PC-9 (cell line): ENCODE measurements at regions not wholly inside any gene's neighbourhood (a gene's known extent, or its start where the extent isn't known, plus 50 kb on each side); places are given as distances from the start of the nearest gene placed in this dataset.

Source experiments
- BruUV-seq: library from RNA; stranded (reverse); fragments of 400-500 nt; replicated peaks from 2 replicates; lab custom pipeline; 2021; lab: Mats Ljungman, UMichigan
- CTCF ChIA-PET: fragments of 300-600 bp; sonication (Branson Sonifier 250); formaldehyde crosslinking; loops from one replicate; lab custom pipeline; 2022; ENCODE audit warnings: antibody characterized with exemption; lab: Charles Lee
- POLR2A ChIA-PET: fragments of 300-600 bp; sonication (Branson Sonifier 250); formaldehyde crosslinking; loops from one replicate; lab custom pipeline; 2022; ENCODE audit warnings: antibody characterized with exemption; ENCODE audit not compliant: unreplicated experiment; lab: Charles Lee
- DNase-seq, 2 experiments: peaks; one replicate each; pipeline versions ENCODE4 v3.0.0 to v3.0.0-alpha.2; 2015 to 2022; ENCODE audit warnings: mixed read lengths in 1 of 2
- H2AFZ ChIP-seq: fragments of 200-600 bp; sonication (generic); 2 replicates; pipeline ENCODE4 v1.8.1; 2017; ENCODE audit warnings: antibody characterized with exemption
- H3F3A ChIP-seq: fragments of 200-600 bp; sonication (generic); 2 replicates; pipeline ENCODE4 v1.8.1; 2017; ENCODE audit warnings: antibody characterized with exemption, mild to moderate bottlenecking, low read depth; ENCODE audit not compliant: insufficient read depth
- H3K27ac ChIP-seq: fragments of 200-600 bp; sonication (generic); 2 replicates; pipeline ENCODE4 v1.6.1; 2016; ENCODE audit warnings: mixed run types
- H3K27me3 ChIP-seq: fragments of 200-600 bp; sonication (generic); 2 replicates; pipeline ENCODE4 v1.6.1; 2016; ENCODE audit warnings: low read depth, mixed run types; ENCODE audit not compliant: insufficient read depth
- H3K36me3 ChIP-seq: fragments of 200-600 bp; sonication (generic); 2 replicates; pipeline ENCODE4 v1.6.1; 2016; ENCODE audit warnings: low read depth, mixed run types
- H3K4me1 ChIP-seq: fragments of 200-600 bp; sonication (generic); replicated peaks from 2 replicates; pipeline ENCODE4 v1.6.1; 2016; ENCODE audit warnings: mixed run types; ENCODE audit not compliant: insufficient read depth
- H3K4me2 ChIP-seq: fragments of 200-600 bp; sonication (generic); 2 replicates; pipeline ENCODE4 v1.6.1; 2017; ENCODE audit warnings: mixed run types
- H3K4me3 ChIP-seq: fragments of 200-600 bp; sonication (generic); 2 replicates; pipeline ENCODE4 v1.6.1; 2016; ENCODE audit warnings: mixed run types
- H3K79me2 ChIP-seq: fragments of 200-600 bp; sonication (generic); 2 replicates; pipeline ENCODE4 v1.6.1; 2017; ENCODE audit warnings: low read depth, mixed run types
- H3K9me2 ChIP-seq: fragments of 200-600 bp; sonication (generic); 2 replicates; pipeline ENCODE4 v1.8.1; 2017; ENCODE audit warnings: mild to moderate bottlenecking; ENCODE audit not compliant: insufficient read depth
- H3K9me3 ChIP-seq: fragments of 200-600 bp; sonication (generic); 2 replicates; pipeline ENCODE4 v1.8.1; 2016; ENCODE audit warnings: low read depth; ENCODE audit not compliant: insufficient read depth
- H4K20me1 ChIP-seq: fragments of 200-600 bp; sonication (generic); 2 replicates; pipeline ENCODE4 v1.8.1; 2017; ENCODE audit not compliant: insufficient read depth
- CTCF ChIP-seq: fragments of 200-600 bp; sonication (generic); conservative IDR thresholded peaks from 2 replicates; pipeline ENCODE4 v1.6.1; 2017; ENCODE audit warnings: mixed run types, antibody characterized with exemption, mild to moderate bottlenecking, moderate library complexity
- EZH2 ChIP-seq: fragments of 200-600 bp; sonication (generic); IDR thresholded peaks from 2 replicates; pipeline ENCODE4 v1.8.0; 2017; ENCODE audit warnings: antibody characterized with exemption, low read depth
- intact Hi-C: fragments of 100-400 bp; cut with micrococcal nuclease; formaldehyde crosslinking; loops from one replicate; pipeline ENCODE4 v1.10.0; 2022; ENCODE audit not compliant: unreplicated experiment

- TF ChIP-seq EZH2 (no peak), CTCF (no peak)
- BruUV-seq, result no TSS peak
Measured at GRCh38 chr2:210895132-210895531, 338.7 kb downstream of the CPS1 start.

GRCh38 chr2:210899131-210899530 lies 342.7 kb downstream of the CPS1 start:
- H3K4me3 ChIP-seq, result no peak overlapping the region
- TF ChIP-seq CTCF, result no peak
- no peak for TF ChIP-seq EZH2
- no peaks in the 10 kb centered on the region for H3K9me2 ChIP-seq
- no peak for DNase-seq
- no peak overlapping the region for H2AFZ ChIP-seq
- H3K9me3 ChIP-seq, result no peaks in the 10 kb centered on the region
- H3K36me3 ChIP-seq, result no peaks in the 10 kb centered on the region
- intact Hi-C loops, result no loop called here
- no TSS peak for BruUV-seq
- H3K27ac ChIP-seq, result no peak overlapping the region
- H3K27me3 ChIP-seq, result no peaks in the 10 kb centered on the region
- ChIA-PET POLR2A (no interaction called here), CTCF (no interaction called here)
- H3K4me1 ChIP-seq, result no peaks in the 10 kb centered on the region
- H3K79me2 ChIP-seq, result no peaks in the 10 kb centered on the region
- H3K4me2 ChIP-seq, result no peak overlapping the region
- H3F3A ChIP-seq, result no peaks in the 10 kb centered on the region
- no peaks in the 10 kb centered on the region for H4K20me1 ChIP-seq

More at GRCh38 chr2:210895132-210895531, 338.7 kb downstream of the CPS1 start:
- no peaks in the 10 kb centered on the region for H3K9me2 ChIP-seq
- H3K36me3 ChIP-seq, result no peaks in the 10 kb centered on the region
- DNase-seq, result no peak
- ChIA-PET CTCF (no interaction called here), POLR2A (no interaction called here)
- no peak overlapping the region for H3K4me2 ChIP-seq
- intact Hi-C loops, result no loop called here
- H3K9me3 ChIP-seq, result no peaks in the 10 kb centered on the region
- no peaks in the 10 kb centered on the region for H3F3A ChIP-seq
- H3K27me3 ChIP-seq, result no peaks in the 10 kb centered on the region
- H3K79me2 ChIP-seq, result no peaks in the 10 kb centered on the region
- no peak overlapping the region for H3K27ac ChIP-seq
- no peaks in the 10 kb centered on the region for H4K20me1 ChIP-seq
- no peaks in the 10 kb centered on the region for H3K4me1 ChIP-seq
- no peak overlapping the region for H3K4me3 ChIP-seq
- no peak overlapping the region for H2AFZ ChIP-seq

GRCh38 chr2:210901326-210901725 lies 344.9 kb downstream of the CPS1 start:
- no TSS peak for BruUV-seq
- TF ChIP-seq EZH2, result no peak
- no peak for TF ChIP-seq CTCF

More at GRCh38 chr2:210901326-210901725, 344.9 kb downstream of the CPS1 start:
- no peak overlapping the region for H3K4me2 ChIP-seq
- H3K9me3 ChIP-seq, result no peaks in the 10 kb centered on the region
- H3K36me3 ChIP-seq, result no peaks in the 10 kb centered on the region
- H3K9me2 ChIP-seq, result no peaks in the 10 kb centered on the region
- no peaks in the 10 kb centered on the region for H3K4me1 ChIP-seq
- intact Hi-C loops, result no loop called here
- no peak overlapping the region for H2AFZ ChIP-seq
- DNase-seq, result no peak
- POLR2A ChIA-PET, result no interaction called here
- H3K27me3 ChIP-seq, result no peaks in the 10 kb centered on the region
- H3K4me3 ChIP-seq, result no peak overlapping the region
- no peaks in the 10 kb centered on the region for H3K79me2 ChIP-seq
- H4K20me1 ChIP-seq, result no peaks in the 10 kb centered on the region
- H3K27ac ChIP-seq, result no peak overlapping the region
- CTCF ChIA-PET, result no interaction called here
- H3F3A ChIP-seq, result no peaks in the 10 kb centered on the region
